Duodenal mucosa (tissue), 2 donors: ENCODE measurements at regions not wholly inside any gene's neighbourhood (a gene's known extent, or its start where the extent isn't known, plus 50 kb on each side); places are given as distances from the start of the nearest gene placed in this dataset.

Experiments used
- H3K27ac ChIP-seq: one replicate; pipeline ENCODE4 v1.7.0; 2013; ENCODE audit warnings: low read depth, low read length
- H3K27me3 ChIP-seq, 2 donors: one replicate each; pipeline ENCODE4 v1.7.0; 2013; ENCODE audit warnings: low read length in 2 of 2, control low read depth in 1 of 2; ENCODE audit not compliant: insufficient read depth in 2 of 2, control insufficient read depth in 1 of 2
- H3K36me3 ChIP-seq, 2 donors: one replicate each; pipeline ENCODE4 v1.7.0; 2013; ENCODE audit warnings: low read length in 2 of 2, control low read depth in 1 of 2; ENCODE audit not compliant: insufficient read depth in 2 of 2, control insufficient read depth in 1 of 2
- H3K4me1 ChIP-seq, 2 donors: one replicate each; pipeline ENCODE4 v1.7.0; 2013; ENCODE audit warnings: low read length in 2 of 2, control low read depth in 1 of 2; ENCODE audit not compliant: insufficient read depth in 2 of 2, control insufficient read depth in 1 of 2
- H3K4me3 ChIP-seq, 2 donors: one replicate each; pipeline ENCODE4 v1.7.0; 2013; ENCODE audit warnings: low read length in 2 of 2, low read depth in 1 of 2
- H3K9ac ChIP-seq, 2 donors: one replicate each; pipeline ENCODE4 v1.7.0; 2013; ENCODE audit warnings: low read length in 2 of 2, low read depth in 1 of 2
- H3K9me3 ChIP-seq, 2 donors: one replicate each; pipeline ENCODE4 v1.7.0; 2013; ENCODE audit warnings: low read length in 2 of 2, control low read depth in 1 of 2; ENCODE audit not compliant: control insufficient read depth in 1 of 2

GRCh38 chr2:180927030-180927686 lies 53.2 kb upstream of the UBE2E3 start:
- Histone ChIP-seq H3K27ac (no peak overlapping the region), H3K9me3 (no peaks in the 10 kb centered on the region), H3K4me3 (no peak overlapping the region), H3K9ac (no peak overlapping the region), H3K27me3 (no peaks in the 10 kb centered on the region), H3K4me1 (no peaks in the 10 kb centered on the region), H3K36me3 (no peaks in the 10 kb centered on the region)

- Histone ChIP-seq H3K9me3 (no peaks in the 10 kb centered on the region), H3K27me3 (no peaks in the 10 kb centered on the region), H3K4me1 (no peaks in the 10 kb centered on the region), H3K27ac (no peak overlapping the region), H3K4me3 (no peak overlapping the region), H3K9ac (no peak overlapping the region), H3K36me3 (no peaks in the 10 kb centered on the region)
Measured at GRCh38 chr2:180925700-180926099, 54.7 kb upstream of the UBE2E3 start.

DNA sequence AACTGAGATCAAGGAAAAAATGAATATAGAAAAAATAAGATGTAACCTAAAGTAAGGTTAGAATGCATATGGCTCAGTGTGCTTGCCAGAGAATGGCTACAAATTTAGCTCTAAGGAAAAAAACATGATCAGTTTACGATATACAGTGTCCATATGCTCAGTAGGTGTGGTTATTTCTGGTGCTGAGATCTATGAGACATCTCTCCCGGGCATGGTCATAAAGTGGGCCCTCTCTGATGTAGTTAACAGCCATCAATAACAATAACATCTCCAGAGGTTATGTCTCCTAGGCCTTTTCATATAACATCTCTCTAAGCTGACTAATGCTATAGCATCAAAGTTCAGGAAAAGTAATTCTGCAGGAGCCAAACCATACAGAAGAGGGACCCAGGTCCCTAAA lies 56.3 kb upstream of the UBE2E3 start:
- Histone ChIP-seq H3K4me1 (no peaks in the 10 kb centered on the region), H3K27ac (no peak overlapping the region), H3K9ac (no peak overlapping the region), H3K27me3 (peaks cover 0 to 4% of the 10 kb centered on the region in 2 donors), H3K36me3 (no peaks in the 10 kb centered on the region), H3K9me3 (no peaks in the 10 kb centered on the region), H3K4me3 (no peak overlapping the region)

- Histone ChIP-seq H3K27me3 (no peaks in the 10 kb centered on the region), H3K9ac (no peak overlapping the region), H3K4me3 (no peak overlapping the region), H3K27ac (no peak overlapping the region), H3K9me3 (no peaks in the 10 kb centered on the region), H3K4me1 (no peaks in the 10 kb centered on the region), H3K36me3 (no peaks in the 10 kb centered on the region)
Measured at GRCh38 chr2:180910831-180911665, 69.4 kb upstream of the UBE2E3 start.

DNA sequence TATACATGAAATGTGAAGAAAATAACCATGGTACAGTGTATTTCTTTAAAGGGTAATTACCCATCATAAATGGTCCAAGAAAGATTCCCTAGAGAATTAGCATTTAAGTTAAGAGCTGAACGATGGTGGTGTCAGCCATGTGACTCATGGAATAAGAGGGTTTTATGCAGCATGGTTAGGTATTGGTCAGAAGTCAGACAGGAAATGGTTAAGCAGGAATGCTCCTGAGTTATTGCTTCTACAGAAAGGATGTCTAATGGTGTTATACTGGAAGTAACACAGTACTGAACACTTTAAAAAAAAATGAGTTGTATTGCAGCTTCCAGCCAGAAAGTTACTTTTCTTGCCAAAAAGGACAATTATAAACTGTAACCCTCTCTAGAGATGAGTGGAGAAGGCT lies 72.7 kb upstream of the UBE2E3 start:
- Histone ChIP-seq H3K9me3 (no peaks in the 10 kb centered on the region), H3K9ac (no peak overlapping the region), H3K36me3 (no peaks in the 10 kb centered on the region), H3K27ac (no peak overlapping the region), H3K4me3 (no peak overlapping the region), H3K4me1 (no peaks in the 10 kb centered on the region), H3K27me3 (no peaks in the 10 kb centered on the region)

- no peak overlapping the region for H3K4me3 ChIP-seq
- no peaks in the 10 kb centered on the region for H3K9me3 ChIP-seq
Measured at GRCh38 chr2:180905461-180905860, 74.9 kb upstream of the UBE2E3 start.

DNA sequence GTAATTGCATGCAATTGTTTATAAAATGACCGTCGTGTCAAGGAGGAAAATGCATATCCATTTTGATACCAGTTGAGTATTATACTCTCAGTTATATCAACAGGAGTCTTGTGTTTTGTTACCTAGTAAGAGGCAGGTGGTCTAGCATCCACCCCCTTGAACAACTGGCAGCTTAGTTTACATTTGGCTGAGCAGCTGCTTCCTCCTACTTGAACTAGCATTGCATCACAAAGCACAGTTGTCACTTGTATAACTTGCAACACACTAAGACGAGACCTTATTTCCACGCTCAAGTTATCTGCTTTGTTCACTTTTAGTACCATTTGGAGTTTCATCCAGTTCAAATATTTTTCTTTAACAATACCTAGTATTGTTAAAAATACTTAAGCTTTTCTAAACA lies 75.4 kb upstream of the UBE2E3 start:
- Histone ChIP-seq H3K9ac (no peak overlapping the region), H3K27me3 (no peaks in the 10 kb centered on the region), H3K4me1 (no peaks in the 10 kb centered on the region), H3K4me3 (no peak overlapping the region), H3K36me3 (no peaks in the 10 kb centered on the region), H3K9me3 (no peaks in the 10 kb centered on the region), H3K27ac (no peak overlapping the region)

More at GRCh38 chr2:180905461-180905860, 74.9 kb upstream of the UBE2E3 start:
- Histone ChIP-seq H3K36me3 (no peaks in the 10 kb centered on the region), H3K27me3 (no peaks in the 10 kb centered on the region), H3K4me1 (no peaks in the 10 kb centered on the region), H3K27ac (no peak overlapping the region), H3K9ac (no peak overlapping the region)

DNA sequence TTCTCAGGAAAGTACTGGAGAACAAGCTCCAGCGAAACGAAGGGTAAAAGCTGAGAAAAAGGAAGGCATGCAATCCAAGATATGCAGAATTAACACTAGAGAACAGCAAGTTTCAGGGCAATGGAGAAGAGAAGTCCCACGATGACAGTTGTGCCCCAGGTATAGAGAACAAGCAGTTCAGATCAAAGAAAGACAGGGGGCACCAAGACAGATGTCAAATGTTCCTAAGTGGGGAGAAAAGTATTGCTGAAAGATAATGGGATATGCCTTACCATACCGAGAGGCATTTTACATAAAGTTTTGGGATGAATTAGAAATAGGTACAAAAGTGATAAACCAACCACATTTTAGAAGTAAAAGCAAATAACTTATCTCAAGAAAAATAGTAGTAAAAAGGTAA lies 79.1 kb upstream of the UBE2E3 start:
- Histone ChIP-seq H3K9ac (no peak overlapping the region), H3K27ac (no peak overlapping the region), H3K4me3 (no peak overlapping the region), H3K4me1 (no peaks in the 10 kb centered on the region), H3K9me3 (no peaks in the 10 kb centered on the region), H3K36me3 (no peaks in the 10 kb centered on the region), H3K27me3 (no peaks in the 10 kb centered on the region)

- H3K27me3 ChIP-seq = no peaks in the 10 kb centered on the region
- no peaks in the 10 kb centered on the region for H3K36me3 ChIP-seq
- H3K4me1 ChIP-seq = no peaks in the 10 kb centered on the region
- H3K9me3 ChIP-seq = no peaks in the 10 kb centered on the region
- no peak overlapping the region for H3K27ac ChIP-seq
- no peak overlapping the region for H3K4me3 ChIP-seq
- no peak overlapping the region for H3K9ac ChIP-seq
Measured at GRCh38 chr2:180893752-180894151, 86.7 kb upstream of the UBE2E3 start.

DNA sequence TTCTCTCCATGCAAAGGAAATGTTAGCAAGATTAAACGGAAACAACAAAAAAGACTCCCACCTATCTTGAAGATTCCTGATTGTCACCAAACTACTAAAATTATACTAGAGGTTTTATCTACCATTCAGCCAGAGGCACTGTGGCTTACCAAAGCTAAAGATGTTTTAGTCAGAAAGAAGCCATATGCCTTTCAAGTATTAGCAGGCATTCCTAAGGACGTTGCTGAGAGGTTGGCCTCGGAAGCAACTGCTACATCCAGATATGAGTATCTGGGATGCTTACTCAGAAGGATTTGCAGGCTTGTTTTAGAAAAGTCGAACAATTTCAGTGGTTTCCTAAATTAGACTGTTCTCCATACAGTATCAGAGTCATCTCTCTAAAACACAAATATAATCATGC lies 88.3 kb upstream of the UBE2E3 start:
- no peak overlapping the region for H3K4me3 ChIP-seq
- H3K36me3 ChIP-seq = no peaks in the 10 kb centered on the region
- H3K9me3 ChIP-seq = no peaks in the 10 kb centered on the region
- no peak overlapping the region for H3K9ac ChIP-seq
- H3K27ac ChIP-seq = no peak overlapping the region
- H3K27me3 ChIP-seq = no peaks in the 10 kb centered on the region
- H3K4me1 ChIP-seq = no peaks in the 10 kb centered on the region
